Activated B cell treated with CpG ODN at 0.5 μM for 24 hours (primary cell): ENCODE measurements at regions not wholly inside any gene's neighbourhood (a gene's known extent, or its start where the extent isn't known, plus 50 kb on each side); places are given as distances from the start of the nearest gene placed in this dataset.

Experiments used
- ATAC-seq: fragments of 200-7000 bp; cut with Tn5 transposase; one replicate; pipeline ENCODE4 v1.10.0; 2021; ENCODE audit warnings: low read depth, mild to moderate bottlenecking, moderate library complexity
- CTCF ChIA-PET: fragments of 350-600 bp; sonication (Branson Sonifier 250); formaldehyde crosslinking; loops from one replicate; lab custom pipeline; 2021; ENCODE audit warnings: antibody characterized with exemption; lab: Charles Lee
- POLR2A ChIA-PET: fragments of 350-600 bp; sonication (Branson Sonifier 250); formaldehyde crosslinking; loops from one replicate; lab custom pipeline; 2021; ENCODE audit warnings: antibody characterized with exemption; lab: Charles Lee
- DNase-seq: peaks from one replicate; pipeline ENCODE4 v3.0.0; 2022
- H3K27ac Mint-ChIP-seq: one replicate; pipeline ENCODE4 v1.8.0; 2020; ENCODE audit warnings: mixed read lengths
- H3K27me3 Mint-ChIP-seq: one replicate; pipeline ENCODE4 v1.8.0; 2021; ENCODE audit warnings: mixed read lengths
- H3K36me3 Mint-ChIP-seq: one replicate; pipeline ENCODE4 v1.8.0; 2021; ENCODE audit warnings: low read depth, mixed read lengths
- H3K4me1 Mint-ChIP-seq: one replicate; pipeline ENCODE4 v1.8.0; 2021; ENCODE audit warnings: mixed read lengths
- H3K4me3 Mint-ChIP-seq: one replicate; pipeline ENCODE4 v1.8.0; 2020; ENCODE audit warnings: mild to moderate bottlenecking, mixed read lengths
- H3K9me3 Mint-ChIP-seq: one replicate; pipeline ENCODE4 v1.8.0; 2020; ENCODE audit warnings: mixed read lengths
- CTCF ChIP-seq: fragments of 200-600 bp; IDR thresholded peaks from one replicate; pipeline ENCODE4 v1.8.0; 2022; ENCODE audit warnings: antibody characterized with exemption, mild to moderate bottlenecking
- intact Hi-C: fragments of 100-400 bp; cut with micrococcal nuclease; formaldehyde crosslinking; loops from one replicate; pipeline ENCODE4 v1.15.1; 2024

GRCh38 chr5:15183520-15183919, 311.9 kb upstream of the ANKH start:
- Mint-ChIP-seq H3K4me1 (no peaks in the 10 kb centered on the region), H3K36me3 (no peaks in the 10 kb centered on the region), H3K4me3 (no peak overlapping the region), H3K9me3 (no peaks in the 10 kb centered on the region), H3K27ac (no peak overlapping the region), H3K27me3 (no peaks in the 10 kb centered on the region)
- no peak for DNase-seq
- no peak for ATAC-seq
- POLR2A ChIA-PET = no interaction called here
- CTCF ChIA-PET = no interaction called here
- intact Hi-C loops = no loop called here
- TF ChIP-seq CTCF = no peak

- intact Hi-C loops = no loop called here
- no peak overlapping the region for H3K4me3 Mint-ChIP-seq
- H3K9me3 Mint-ChIP-seq = peaks cover 13% of the 10 kb centered on the region
- DNase-seq (no peak), ATAC-seq (no peak)
- H3K36me3 Mint-ChIP-seq = no peaks in the 10 kb centered on the region
- no peak for TF ChIP-seq CTCF
- H3K27me3 Mint-ChIP-seq = no peaks in the 10 kb centered on the region
- CTCF ChIA-PET = no interaction called here
- no peak overlapping the region for H3K27ac Mint-ChIP-seq
- H3K4me1 Mint-ChIP-seq = no peaks in the 10 kb centered on the region
- POLR2A ChIA-PET = no interaction called here
These were observed 298.6 kb upstream of the ANKH start for GRCh38 chr5:15170173-15170572.

GRCh38 chr5:15168358-15168757, 296.8 kb upstream of the ANKH start:
- ATAC-seq = no peak
- peaks cover 10% of the 10 kb centered on the region for H3K9me3 Mint-ChIP-seq
- CTCF ChIA-PET = no interaction called here

GRCh38 chr5:15160091-15160490, 288.5 kb upstream of the ANKH start:
- Mint-ChIP-seq H3K36me3 (no peaks in the 10 kb centered on the region), H3K9me3 (peaks cover 10% of the 10 kb centered on the region), H3K4me3 (no peak overlapping the region), H3K27me3 (no peaks in the 10 kb centered on the region), H3K27ac (no peak overlapping the region), H3K4me1 (no peaks in the 10 kb centered on the region)
- ChIA-PET CTCF (no interaction called here), POLR2A (no interaction called here)
- intact Hi-C loops = no loop called here
- no peak for TF ChIP-seq CTCF
- DNase-seq (no peak), ATAC-seq (no peak)

More at GRCh38 chr5:15168358-15168757, 296.8 kb upstream of the ANKH start:
- intact Hi-C loops = no loop called here
- TF ChIP-seq CTCF = no peak
- POLR2A ChIA-PET = no interaction called here
- Mint-ChIP-seq H3K27me3 (no peaks in the 10 kb centered on the region), H3K36me3 (no peaks in the 10 kb centered on the region), H3K4me1 (no peaks in the 10 kb centered on the region), H3K4me3 (no peak overlapping the region), H3K27ac (no peak overlapping the region)
- no peak for DNase-seq

- intact Hi-C loops = no loop called here
- ChIA-PET CTCF (no interaction called here), POLR2A (no interaction called here)
- Mint-ChIP-seq H3K27me3 (no peaks in the 10 kb centered on the region), H3K27ac (no peak overlapping the region), H3K9me3 (peaks cover 10% of the 10 kb centered on the region), H3K4me1 (no peaks in the 10 kb centered on the region), H3K4me3 (no peak overlapping the region), H3K36me3 (no peaks in the 10 kb centered on the region)
- no peak for DNase-seq
- ATAC-seq = no peak
- TF ChIP-seq CTCF = no peak
These were observed 288.0 kb upstream of the ANKH start for GRCh38 chr5:15159606-15160005.
